ENCODE measurements at regions not wholly inside any gene's neighbourhood (a gene's known extent, or its start where the extent isn't known, plus 50 kb on each side); places are given as distances from the start of the nearest gene placed in this dataset.

DNA sequence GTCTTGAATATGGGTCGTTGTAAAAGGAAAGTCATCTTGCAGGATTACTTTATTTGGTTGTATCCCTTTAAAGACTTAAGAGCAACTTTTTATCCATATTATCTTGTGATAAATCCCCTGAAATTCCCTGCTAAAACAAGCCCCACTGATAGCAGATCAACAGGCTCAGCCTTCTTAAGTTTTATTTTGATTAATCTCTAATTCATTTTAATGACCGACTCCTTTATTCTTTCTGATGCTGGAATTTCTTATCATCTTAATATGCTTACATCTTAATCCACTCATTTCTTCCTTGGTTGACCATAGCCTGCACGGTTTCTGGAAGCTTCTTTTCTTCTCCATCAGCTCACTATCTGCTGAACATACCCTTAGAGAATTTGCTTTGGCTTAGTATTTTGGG, 188.5 kb upstream of the CCDC68 start:
- Histone ChIP-seq H3K36me3 (replicated peaks; ENCODE audit: insufficient read depth, low read depth) (no peaks in the 10 kb centered on the region), H2AFZ (no peak overlapping the region), H3K9me2 (replicated peaks; ENCODE audit: insufficient read depth) (no peaks in the 10 kb centered on the region), H3K27ac (no peak overlapping the region), H3K4me3 (no peak overlapping the region), H3K9me3 (ENCODE audit: low read depth) (no peaks in the 10 kb centered on the region), H3K4me1 (ENCODE audit: insufficient read depth) (no peaks in the 10 kb centered on the region), H3K27me3 (no peaks in the 10 kb centered on the region), H4K20me1 (ENCODE audit: insufficient read depth, poor library complexity, severe bottlenecking) (no peaks in the 10 kb centered on the region), H3K4me2 (no peak overlapping the region), H3K79me2 (no peaks in the 10 kb centered on the region)
- WGBS (ENCODE audit: low lambda C conversion rate, missing lambda C conversion rate), result 70% methylated on average over 3 of the region's 3 CpGs
- no peak for DNase-seq (ENCODE audit: low spot score)
- TF ChIP-seq, protein P1, sequence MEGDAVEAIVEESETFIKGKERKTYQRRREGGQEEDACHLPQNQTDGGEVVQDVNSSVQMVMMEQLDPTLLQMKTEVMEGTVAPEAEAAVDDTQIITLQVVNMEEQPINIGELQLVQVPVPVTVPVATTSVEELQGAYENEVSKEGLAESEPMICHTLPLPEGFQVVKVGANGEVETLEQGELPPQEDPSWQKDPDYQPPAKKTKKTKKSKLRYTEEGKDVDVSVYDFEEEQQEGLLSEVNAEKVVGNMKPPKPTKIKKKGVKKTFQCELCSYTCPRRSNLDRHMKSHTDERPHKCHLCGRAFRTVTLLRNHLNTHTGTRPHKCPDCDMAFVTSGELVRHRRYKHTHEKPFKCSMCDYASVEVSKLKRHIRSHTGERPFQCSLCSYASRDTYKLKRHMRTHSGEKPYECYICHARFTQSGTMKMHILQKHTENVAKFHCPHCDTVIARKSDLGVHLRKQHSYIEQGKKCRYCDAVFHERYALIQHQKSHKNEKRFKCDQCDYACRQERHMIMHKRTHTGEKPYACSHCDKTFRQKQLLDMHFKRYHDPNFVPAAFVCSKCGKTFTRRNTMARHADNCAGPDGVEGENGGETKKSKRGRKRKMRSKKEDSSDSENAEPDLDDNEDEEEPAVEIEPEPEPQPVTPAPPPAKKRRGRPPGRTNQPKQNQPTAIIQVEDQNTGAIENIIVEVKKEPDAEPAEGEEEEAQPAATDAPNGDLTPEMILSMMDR (IDR thresholded peaks at IDR 0.05; ENCODE audit: poor library complexity), result no peak
- TF ChIP-seq EZH2phosphoT487 (IDR thresholded peaks at IDR 0.05; ENCODE audit: low read depth, severe bottlenecking, unreplicated experiment), result no peak
- no peak for TF ChIP-seq EZH2 (IDR thresholded peaks at IDR 0.05; ENCODE audit: borderline replicate concordance)

DNA sequence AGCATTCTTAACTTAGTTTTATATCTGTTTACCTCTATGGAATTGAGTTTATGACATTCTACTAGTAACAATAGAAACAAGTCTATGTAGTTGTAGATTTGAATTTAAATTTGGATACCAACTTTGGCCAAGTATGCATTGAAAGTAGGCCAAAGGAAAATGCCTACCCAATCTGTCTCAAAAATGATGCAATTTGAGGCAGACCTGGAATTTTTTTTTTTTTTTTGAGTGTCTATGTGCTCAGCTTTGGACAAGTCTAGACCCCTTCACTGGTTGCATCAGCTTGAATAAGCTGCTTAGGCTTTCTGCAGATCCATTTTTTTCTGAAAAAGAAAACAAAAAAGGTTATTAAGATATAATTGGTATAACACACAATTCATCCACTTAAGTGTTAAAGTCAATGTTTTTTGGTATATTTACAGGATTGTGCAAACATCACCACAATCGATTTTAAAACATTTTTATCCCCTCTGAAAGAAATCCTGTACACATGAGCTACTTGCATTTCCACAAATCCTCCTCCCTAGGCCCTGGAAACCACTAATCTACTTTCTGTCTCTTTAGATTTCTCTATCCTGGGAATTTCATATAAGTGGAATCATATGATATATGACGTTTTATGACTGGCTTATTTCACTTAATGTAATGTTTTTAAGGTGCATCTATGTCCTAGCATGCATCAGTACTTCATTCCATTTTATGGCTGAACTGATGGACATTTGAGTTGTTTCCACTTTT, 185.1 kb upstream of the CCDC68 start:
- Histone ChIP-seq H3K9me2 (replicated peaks; ENCODE audit: insufficient read depth) (no peaks in the 10 kb centered on the region), H3K36me3 (replicated peaks; ENCODE audit: insufficient read depth, low read depth) (no peaks in the 10 kb centered on the region), H3K4me1 (ENCODE audit: insufficient read depth) (no peaks in the 10 kb centered on the region), H2AFZ (no peak overlapping the region), H3K79me2 (no peaks in the 10 kb centered on the region), H3K4me3 (no peak overlapping the region), H3K27ac (no peak overlapping the region), H4K20me1 (ENCODE audit: insufficient read depth, poor library complexity, severe bottlenecking) (no peaks in the 10 kb centered on the region), H3K27me3 (peaks cover 3% of the 10 kb centered on the region), H3K9me3 (ENCODE audit: low read depth) (no peaks in the 10 kb centered on the region), H3K4me2 (no peak overlapping the region)
- DNase-seq (ENCODE audit: low spot score), result no peak
- no peak for TF ChIP-seq EZH2 (IDR thresholded peaks at IDR 0.05; ENCODE audit: borderline replicate concordance)
- TF ChIP-seq EZH2phosphoT487 (IDR thresholded peaks at IDR 0.05; ENCODE audit: low read depth, severe bottlenecking, unreplicated experiment), result no peak
- TF ChIP-seq, protein P1 (IDR thresholded peaks at IDR 0.05; ENCODE audit: poor library complexity), result no peak
- WGBS (ENCODE audit: low lambda C conversion rate, missing lambda C conversion rate), result 31% methylated on average over 2 of the region's 2 CpGs

- Histone ChIP-seq H3K9me2 (replicated peaks; ENCODE audit: insufficient read depth) (no peaks in the 10 kb centered on the region), H2AFZ (no peak overlapping the region), H3K27ac (no peak overlapping the region), H3K9me3 (ENCODE audit: low read depth) (no peaks in the 10 kb centered on the region), H3K4me1 (ENCODE audit: insufficient read depth) (no peaks in the 10 kb centered on the region), H4K20me1 (ENCODE audit: insufficient read depth, poor library complexity, severe bottlenecking) (no peaks in the 10 kb centered on the region), H3K27me3 (peaks cover 3% of the 10 kb centered on the region), H3K4me2 (no peak overlapping the region), H3K36me3 (replicated peaks; ENCODE audit: insufficient read depth, low read depth) (no peaks in the 10 kb centered on the region), H3K79me2 (no peaks in the 10 kb centered on the region), H3K4me3 (no peak overlapping the region)
- DNase-seq (ENCODE audit: low spot score), result no peak
- no peak for TF ChIP-seq EZH2phosphoT487 (IDR thresholded peaks at IDR 0.05; ENCODE audit: low read depth, severe bottlenecking, unreplicated experiment)
- no peak for TF ChIP-seq EZH2 (IDR thresholded peaks at IDR 0.05; ENCODE audit: borderline replicate concordance)
- TF ChIP-seq, protein P1 (IDR thresholded peaks at IDR 0.05; ENCODE audit: poor library complexity), result no peak
- 94% methylated on average over 6 of the region's 6 CpGs for WGBS (ENCODE audit: low lambda C conversion rate, missing lambda C conversion rate)
Observed at GRCh38 chr18:55142410-55142809, 183.1 kb upstream of the CCDC68 start.
